ENCODE measurements at regions not wholly inside any gene's neighbourhood (a gene's known extent, or its start where the extent isn't known, plus 50 kb on each side); places are given as distances from the start of the nearest gene placed in this dataset.

DNA sequence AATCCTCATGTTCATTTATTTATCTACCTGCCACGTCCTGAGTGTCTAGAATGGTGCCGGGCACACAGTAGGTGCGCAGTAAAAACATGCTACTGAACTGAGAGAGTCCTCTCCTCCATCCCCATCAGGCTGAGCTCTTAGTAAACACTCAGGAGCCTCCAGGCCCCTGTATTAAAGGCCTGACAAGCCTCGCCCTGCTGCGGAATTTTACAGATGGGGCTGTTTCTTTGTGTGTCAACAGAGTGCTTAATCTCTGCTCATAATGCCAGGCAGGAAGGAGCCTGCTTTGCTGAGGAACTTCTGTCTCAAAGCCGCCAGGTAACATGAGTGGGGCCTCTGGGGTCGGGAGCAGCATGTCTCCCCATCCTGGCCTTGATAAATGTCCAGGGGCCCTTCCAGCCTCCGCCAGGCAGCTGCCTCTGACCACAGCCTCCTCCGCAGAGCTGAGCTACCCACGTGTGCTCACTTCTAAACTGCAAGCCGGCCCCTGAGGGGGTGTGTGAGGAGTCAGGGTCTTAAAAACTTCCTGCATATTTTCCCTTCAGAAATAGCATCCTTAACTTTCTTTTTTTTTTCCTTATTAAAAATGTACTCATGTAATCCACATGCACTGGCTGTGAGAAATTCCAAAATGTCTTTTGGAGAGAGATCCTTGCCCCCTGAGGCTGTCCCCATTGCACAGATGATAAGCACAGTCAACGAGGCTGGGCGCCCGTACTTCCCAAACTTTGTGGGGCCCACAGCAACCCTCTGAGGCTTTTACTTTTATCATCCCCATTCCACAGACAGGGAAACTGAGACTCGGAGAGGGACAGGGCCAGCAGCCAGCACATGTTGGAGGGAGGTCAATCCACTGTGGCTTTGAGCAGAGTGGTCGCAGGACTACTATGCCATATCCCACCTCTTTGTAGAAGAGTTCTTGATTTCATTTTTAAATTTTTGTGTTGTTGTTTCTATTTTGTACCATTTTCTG, 116.0 kb upstream of the NCOR2 start:
- no peak overlapping the region for H4K5ac ChIP-seq (ENCODE audit: insufficient read length, low read depth, low read length)
- H4K20me1 ChIP-seq (ENCODE audit: control insufficient read depth, insufficient read depth, insufficient read length), result no peaks in the 10 kb centered on the region
- no peak overlapping the region for H3K56ac ChIP-seq (ENCODE audit: insufficient read length, low read depth, low read length)
- no peak overlapping the region for H3K4ac ChIP-seq (ENCODE audit: low read depth, low read length)
- no peak overlapping the region for H3K18ac ChIP-seq (ENCODE audit: insufficient read length, low read depth, low read length)
- no peaks in the 10 kb centered on the region for H3K27me3 ChIP-seq (ENCODE audit: insufficient read depth, low read length)
- no peaks in the 10 kb centered on the region for H3K23me2 ChIP-seq (ENCODE audit: insufficient read length, low read depth, low read length, poor library complexity, severe bottlenecking)
- Mint-ChIP-seq H3K36me3 (ENCODE audit: insufficient read depth in 1 of 3, low read depth in 3 of 3) (no peaks in the 10 kb centered on the region; a peak in 1 of 7 replicates), H3K27ac (peak overlapping the region in 2 of 3 experiments; percentile 29 to 30; a peak in 2 of 7 replicates), H3K4me1 (peaks cover 36 to 48% of the 10 kb centered on the region in 2 experiments), H3K4me3 (no peak overlapping the region), H3K9me3 (peaks cover 0 to 2% of the 10 kb centered on the region in 2 experiments; a peak in 2 of 5 replicates), H3K27me3 (ENCODE audit: low read depth) (no peaks in the 10 kb centered on the region; the same call in 1 of the 2 replicates)
- H3K9me3 ChIP-seq (ENCODE audit: control insufficient read depth, low read depth, low read length), result no peaks in the 10 kb centered on the region
- H3K4me1 ChIP-seq (ENCODE audit: insufficient read depth, low read length), result no peaks in the 10 kb centered on the region; the same call in 1 of the 2 replicates
- H2BK12ac ChIP-seq (ENCODE audit: insufficient read length, low read depth, low read length), result no peak overlapping the region
- no peak overlapping the region for H2BK5ac ChIP-seq (ENCODE audit: insufficient read length, low read length)
- no peak overlapping the region for H3K14ac ChIP-seq (ENCODE audit: insufficient read depth, low read length)
- no peak overlapping the region for H2AFZ ChIP-seq (ENCODE audit: low read length)
- H2BK120ac ChIP-seq (ENCODE audit: low read depth, low read length, poor library complexity, severe bottlenecking), result no peak overlapping the region
- no peak overlapping the region for H3K23ac ChIP-seq (ENCODE audit: insufficient read length, low read depth, low read length)
- no peak overlapping the region for H3K27ac ChIP-seq (ENCODE audit: insufficient read length, low read depth, low read length)
- no peak overlapping the region for H3T11ph ChIP-seq (ENCODE audit: low read length)
- no peaks in the 10 kb centered on the region for H3K79me2 ChIP-seq (ENCODE audit: insufficient read depth, low read length)
- H2BK15ac ChIP-seq (ENCODE audit: low read depth, low read length), result no peak overlapping the region
- no CpG with 5 or more reads among the region's 16 CpGs for WGBS (ENCODE audit: extremely low coverage, insufficient read length, low lambda C conversion rate)
- H3K4me2 ChIP-seq (ENCODE audit: insufficient read depth, insufficient read length, low read length), result no peak overlapping the region
- TF ChIP-seq, protein P1, sequence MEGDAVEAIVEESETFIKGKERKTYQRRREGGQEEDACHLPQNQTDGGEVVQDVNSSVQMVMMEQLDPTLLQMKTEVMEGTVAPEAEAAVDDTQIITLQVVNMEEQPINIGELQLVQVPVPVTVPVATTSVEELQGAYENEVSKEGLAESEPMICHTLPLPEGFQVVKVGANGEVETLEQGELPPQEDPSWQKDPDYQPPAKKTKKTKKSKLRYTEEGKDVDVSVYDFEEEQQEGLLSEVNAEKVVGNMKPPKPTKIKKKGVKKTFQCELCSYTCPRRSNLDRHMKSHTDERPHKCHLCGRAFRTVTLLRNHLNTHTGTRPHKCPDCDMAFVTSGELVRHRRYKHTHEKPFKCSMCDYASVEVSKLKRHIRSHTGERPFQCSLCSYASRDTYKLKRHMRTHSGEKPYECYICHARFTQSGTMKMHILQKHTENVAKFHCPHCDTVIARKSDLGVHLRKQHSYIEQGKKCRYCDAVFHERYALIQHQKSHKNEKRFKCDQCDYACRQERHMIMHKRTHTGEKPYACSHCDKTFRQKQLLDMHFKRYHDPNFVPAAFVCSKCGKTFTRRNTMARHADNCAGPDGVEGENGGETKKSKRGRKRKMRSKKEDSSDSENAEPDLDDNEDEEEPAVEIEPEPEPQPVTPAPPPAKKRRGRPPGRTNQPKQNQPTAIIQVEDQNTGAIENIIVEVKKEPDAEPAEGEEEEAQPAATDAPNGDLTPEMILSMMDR (conservative IDR thresholded peaks at IDR 0.05), result no peak
- H3K79me1 ChIP-seq (ENCODE audit: insufficient read depth, low read depth, low read length, poor library complexity, severe bottlenecking), result no peaks in the 10 kb centered on the region
- no peak overlapping the region for H3K9ac ChIP-seq (ENCODE audit: extremely low read depth, insufficient read length, low read length)
- no peak overlapping the region for H4K91ac ChIP-seq (ENCODE audit: insufficient read length, low read depth, low read length)
- no peak overlapping the region for H2BK20ac ChIP-seq (ENCODE audit: low read depth, low read length, poor library complexity, severe bottlenecking)
- peak; percentile 64 for DNase-seq
- H2AK5ac ChIP-seq (ENCODE audit: insufficient read length, low read length), result no peak overlapping the region
- H4K8ac ChIP-seq (replicated peaks; ENCODE audit: insufficient read length, low read depth, low read length), result no peak overlapping the region

All from H9 (cell line).